Neural cell (in vitro differentiated cells): ENCODE measurements at regions not wholly inside any gene's neighbourhood (a gene's known extent, or its start where the extent isn't known, plus 50 kb on each side); places are given as distances from the start of the nearest gene placed in this dataset.
A peak's percentile ranks its signal among the peaks of the same experiment; 100 is the strongest.

Experiments used
- H2AFZ ChIP-seq: fragments of 200-600, 300-800 bp; sonication (generic), shearing (Covaris generic); 2 replicates; pipeline ENCODE4 v1.6.0; 2014; ENCODE audit warnings: low read depth, mild to moderate bottlenecking, antibody characterized with exemption, low read length, moderate library complexity
- H3F3A ChIP-seq: fragments of 200-600 bp; shearing (Covaris generic); 2 replicates; pipeline ENCODE4 v1.6.1; 2016; ENCODE audit warnings: mild to moderate bottlenecking, moderate library complexity, mixed read lengths, antibody characterized with exemption, low read length; ENCODE audit not compliant: insufficient read depth, poor library complexity, severe bottlenecking
- H3K27ac ChIP-seq: fragments of 200-600, 300-800 bp; sonication (generic), shearing (Covaris generic); 2 replicates; pipeline ENCODE4 v1.5.1; 2014; ENCODE audit warnings: mild to moderate bottlenecking, low read length, moderate library complexity
- H3K27me3 ChIP-seq: fragments of 300-800, 200-600 bp; sonication (generic), shearing (Covaris generic); 2 replicates; pipeline ENCODE4 v1.6.0; 2014; ENCODE audit warnings: mild to moderate bottlenecking, low read depth, low read length, moderate library complexity; ENCODE audit not compliant: insufficient read depth
- H3K36me3 ChIP-seq: fragments of 300-800, 200-600 bp; sonication (generic), shearing (Covaris generic); 2 replicates; pipeline ENCODE4 v1.5.1; 2014; ENCODE audit warnings: mild to moderate bottlenecking, antibody characterized with exemption, low read length, moderate library complexity; ENCODE audit not compliant: insufficient read depth
- H3K4me2 ChIP-seq: fragments of 300-800, 200-600 bp; sonication (generic), shearing (Covaris generic); 2 replicates; pipeline ENCODE4 v1.6.0; 2014; ENCODE audit warnings: mild to moderate bottlenecking, low read length
- H3K4me3 ChIP-seq: fragments of 300-800, 200-600 bp; sonication (generic), shearing (Covaris generic); 2 replicates; pipeline ENCODE4 v1.5.1; 2014; ENCODE audit warnings: mild to moderate bottlenecking, low read length, moderate library complexity
- H3K79me2 ChIP-seq: fragments of 200-600 bp; shearing (Covaris generic); replicated peaks from 2 replicates; pipeline ENCODE4 v1.6.0; 2014; ENCODE audit warnings: mild to moderate bottlenecking, low read length, moderate library complexity; ENCODE audit not compliant: insufficient read depth
- H3K9ac ChIP-seq: fragments of 300-800, 200-600 bp; sonication (generic), shearing (Covaris generic); 2 replicates; pipeline ENCODE4 v1.6.1; 2016; ENCODE audit warnings: mild to moderate bottlenecking, low read length, mixed read lengths
- H3K9me2 ChIP-seq: fragments of 200-600 bp; shearing (Covaris generic); 2 replicates; pipeline ENCODE4 v1.6.1; 2016; ENCODE audit warnings: mild to moderate bottlenecking, low read length, mixed read lengths; ENCODE audit not compliant: insufficient read depth
- H3K9me3 ChIP-seq: fragments of 200-600, 300-800 bp; sonication (generic), shearing (Covaris generic); 2 replicates; pipeline ENCODE4 v1.6.1; 2016; ENCODE audit warnings: mild to moderate bottlenecking, mixed run types, low read length, moderate library complexity, mixed read lengths
- H4K20me1 ChIP-seq: fragments of 200-600 bp; shearing (Covaris generic); 2 replicates; pipeline ENCODE4 v1.6.1; 2016; ENCODE audit warnings: mild to moderate bottlenecking, mixed run types; ENCODE audit not compliant: insufficient read depth
- EP300 ChIP-seq: fragments of 450-650 bp; conservative IDR thresholded peaks from 2 replicates; pipeline ENCODE4 v1.6.1; 2014; ENCODE audit warnings: antibody characterized with exemption, mild to moderate bottlenecking, moderate library complexity; ENCODE audit not compliant: poor library complexity, severe bottlenecking
- EZH2 ChIP-seq: fragments of 200-600, 300-800 bp; shearing (Covaris generic), sonication (generic); IDR thresholded peaks from 2 replicates; pipeline ENCODE4 v1.6.1; 2014; ENCODE audit warnings: antibody characterized with exemption, low read length, borderline replicate concordance, mild to moderate bottlenecking; ENCODE audit not compliant: insufficient read depth, poor library complexity, severe bottlenecking
- MXI1 ChIP-seq: fragments of 450-650 bp; conservative IDR thresholded peaks from 2 replicates; pipeline ENCODE4 v1.6.1; 2014; ENCODE audit warnings: antibody characterized with exemption, mild to moderate bottlenecking; ENCODE audit not compliant: poor library complexity, severe bottlenecking
- POLR2AphosphoS5 ChIP-seq: IDR thresholded peaks from 2 replicates; pipeline ENCODE4 v1.6.1; 2012
- RAD21 ChIP-seq: fragments of 450-650 bp; conservative IDR thresholded peaks from 2 replicates; pipeline ENCODE4 v1.6.1; 2014; ENCODE audit warnings: antibody characterized with exemption, mild to moderate bottlenecking, moderate library complexity
- SMC3 ChIP-seq: fragments of 450-650 bp; conservative IDR thresholded peaks from 2 replicates; pipeline ENCODE4 v1.6.1; 2014; ENCODE audit warnings: antibody characterized with exemption, mild to moderate bottlenecking, moderate library complexity; ENCODE audit not compliant: poor library complexity
- TAF1 ChIP-seq: IDR thresholded peaks from 2 replicates; pipeline ENCODE4 v1.6.1; 2012; ENCODE audit warnings: low read depth
- TF ChIP-seq, protein P1 (sequence below): IDR thresholded peaks from 2 replicates; pipeline ENCODE4 v1.6.1; 2012; ENCODE audit warnings: borderline replicate concordance
- TF ChIP-seq, protein P2 (sequence below): fragments of 450-650 bp; IDR thresholded peaks from 2 replicates; pipeline ENCODE4 v1.5.1; 2014; ENCODE audit warnings: antibody characterized with exemption, mild to moderate bottlenecking, moderate library complexity; ENCODE audit not compliant: poor library complexity, severe bottlenecking

DNA sequence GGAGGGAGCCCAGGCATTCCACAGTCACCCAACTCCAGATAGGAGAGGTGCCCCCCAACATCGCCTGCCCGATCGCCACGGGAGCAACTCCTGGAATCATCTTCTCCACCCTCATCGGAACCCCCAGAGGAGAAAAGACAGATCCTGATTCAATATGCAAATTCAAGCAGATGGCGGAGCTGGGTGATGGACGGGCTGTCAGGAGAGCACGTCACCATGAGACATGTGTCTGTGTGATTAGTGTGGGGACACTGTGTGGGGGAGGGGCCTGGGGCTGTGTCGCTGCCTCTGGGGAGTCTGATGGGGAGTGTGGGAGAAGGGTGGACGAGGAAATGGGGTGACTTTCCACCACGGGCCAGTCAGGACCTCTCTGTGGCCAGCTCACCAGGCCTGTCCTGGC, 90.2 kb upstream of the CSF3R start:
- H4K20me1 ChIP-seq, result no peaks in the 10 kb centered on the region
- no peaks in the 10 kb centered on the region for H3F3A ChIP-seq
- no peaks in the 10 kb centered on the region for H3K36me3 ChIP-seq
- peak; percentile 61 for TF ChIP-seq POLR2AphosphoS5
- TF ChIP-seq, protein P1, sequence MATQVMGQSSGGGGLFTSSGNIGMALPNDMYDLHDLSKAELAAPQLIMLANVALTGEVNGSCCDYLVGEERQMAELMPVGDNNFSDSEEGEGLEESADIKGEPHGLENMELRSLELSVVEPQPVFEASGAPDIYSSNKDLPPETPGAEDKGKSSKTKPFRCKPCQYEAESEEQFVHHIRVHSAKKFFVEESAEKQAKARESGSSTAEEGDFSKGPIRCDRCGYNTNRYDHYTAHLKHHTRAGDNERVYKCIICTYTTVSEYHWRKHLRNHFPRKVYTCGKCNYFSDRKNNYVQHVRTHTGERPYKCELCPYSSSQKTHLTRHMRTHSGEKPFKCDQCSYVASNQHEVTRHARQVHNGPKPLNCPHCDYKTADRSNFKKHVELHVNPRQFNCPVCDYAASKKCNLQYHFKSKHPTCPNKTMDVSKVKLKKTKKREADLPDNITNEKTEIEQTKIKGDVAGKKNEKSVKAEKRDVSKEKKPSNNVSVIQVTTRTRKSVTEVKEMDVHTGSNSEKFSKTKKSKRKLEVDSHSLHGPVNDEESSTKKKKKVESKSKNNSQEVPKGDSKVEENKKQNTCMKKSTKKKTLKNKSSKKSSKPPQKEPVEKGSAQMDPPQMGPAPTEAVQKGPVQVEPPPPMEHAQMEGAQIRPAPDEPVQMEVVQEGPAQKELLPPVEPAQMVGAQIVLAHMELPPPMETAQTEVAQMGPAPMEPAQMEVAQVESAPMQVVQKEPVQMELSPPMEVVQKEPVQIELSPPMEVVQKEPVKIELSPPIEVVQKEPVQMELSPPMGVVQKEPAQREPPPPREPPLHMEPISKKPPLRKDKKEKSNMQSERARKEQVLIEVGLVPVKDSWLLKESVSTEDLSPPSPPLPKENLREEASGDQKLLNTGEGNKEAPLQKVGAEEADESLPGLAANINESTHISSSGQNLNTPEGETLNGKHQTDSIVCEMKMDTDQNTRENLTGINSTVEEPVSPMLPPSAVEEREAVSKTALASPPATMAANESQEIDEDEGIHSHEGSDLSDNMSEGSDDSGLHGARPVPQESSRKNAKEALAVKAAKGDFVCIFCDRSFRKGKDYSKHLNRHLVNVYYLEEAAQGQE, result no peak
- TF ChIP-seq EP300, result peak; percentile 81
- H3K4me2 ChIP-seq, result peak overlapping the region; percentile 14
- H3K27ac ChIP-seq, result peak overlapping the region; percentile 44
- no peak overlapping the region for H2AFZ ChIP-seq
- H3K9me2 ChIP-seq, result no peaks in the 10 kb centered on the region
- peak overlapping the region; percentile 38 for H3K4me3 ChIP-seq
- H3K27me3 ChIP-seq, result no peaks in the 10 kb centered on the region
- no peaks in the 10 kb centered on the region for H3K9me3 ChIP-seq
- peak overlapping the region; percentile 10 for H3K9ac ChIP-seq
- H3K79me2 ChIP-seq, result no peaks in the 10 kb centered on the region

DNA sequence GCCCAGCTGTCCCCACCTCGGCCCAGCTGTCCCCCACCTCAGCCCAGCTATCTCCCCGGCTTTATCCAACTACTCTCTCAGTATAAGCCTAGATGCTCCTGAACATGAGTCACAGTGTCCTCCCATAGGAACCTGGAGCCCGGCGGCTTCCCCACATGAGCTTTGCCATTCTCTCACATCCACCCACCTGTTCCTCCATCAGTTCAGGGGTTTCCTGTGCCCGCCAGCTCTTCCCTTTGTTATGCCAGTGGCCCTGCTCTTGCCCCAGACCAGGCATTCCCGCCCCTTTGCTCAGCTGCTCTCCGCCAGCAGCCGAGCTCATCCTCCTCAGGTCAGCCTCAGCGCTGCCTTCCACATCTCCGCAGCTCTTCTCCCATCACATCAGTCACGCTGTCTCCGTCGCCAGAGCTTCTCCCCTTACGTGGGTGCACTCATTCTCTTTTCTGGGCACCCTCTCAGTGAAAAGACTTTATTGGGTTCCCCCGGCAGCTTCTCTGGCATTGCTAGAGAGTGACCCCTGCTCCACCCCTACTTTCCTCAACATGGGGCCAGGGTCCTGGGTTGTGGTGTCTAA, 89.5 kb upstream of the CSF3R start:
- Histone ChIP-seq H3K27me3 (no peaks in the 10 kb centered on the region), H3F3A (no peaks in the 10 kb centered on the region), H4K20me1 (no peaks in the 10 kb centered on the region), H3K4me2 (peak overlapping the region; percentile 14), H3K79me2 (no peaks in the 10 kb centered on the region), H3K4me3 (peak overlapping the region; percentile 38), H3K27ac (peak overlapping the region; percentile 44), H2AFZ (no peak overlapping the region), H3K9ac (peak overlapping the region; percentile 10), H3K9me2 (no peaks in the 10 kb centered on the region), H3K36me3 (no peaks in the 10 kb centered on the region), H3K9me3 (no peaks in the 10 kb centered on the region)
- TF ChIP-seq RAD21 (no peak), SMC3 (no peak), EZH2 (no peak), EP300 (no peak), MXI1 (no peak), POLR2AphosphoS5 (no peak), TAF1 (no peak)
- TF ChIP-seq, protein P1, result no peak
- TF ChIP-seq, protein P2, sequence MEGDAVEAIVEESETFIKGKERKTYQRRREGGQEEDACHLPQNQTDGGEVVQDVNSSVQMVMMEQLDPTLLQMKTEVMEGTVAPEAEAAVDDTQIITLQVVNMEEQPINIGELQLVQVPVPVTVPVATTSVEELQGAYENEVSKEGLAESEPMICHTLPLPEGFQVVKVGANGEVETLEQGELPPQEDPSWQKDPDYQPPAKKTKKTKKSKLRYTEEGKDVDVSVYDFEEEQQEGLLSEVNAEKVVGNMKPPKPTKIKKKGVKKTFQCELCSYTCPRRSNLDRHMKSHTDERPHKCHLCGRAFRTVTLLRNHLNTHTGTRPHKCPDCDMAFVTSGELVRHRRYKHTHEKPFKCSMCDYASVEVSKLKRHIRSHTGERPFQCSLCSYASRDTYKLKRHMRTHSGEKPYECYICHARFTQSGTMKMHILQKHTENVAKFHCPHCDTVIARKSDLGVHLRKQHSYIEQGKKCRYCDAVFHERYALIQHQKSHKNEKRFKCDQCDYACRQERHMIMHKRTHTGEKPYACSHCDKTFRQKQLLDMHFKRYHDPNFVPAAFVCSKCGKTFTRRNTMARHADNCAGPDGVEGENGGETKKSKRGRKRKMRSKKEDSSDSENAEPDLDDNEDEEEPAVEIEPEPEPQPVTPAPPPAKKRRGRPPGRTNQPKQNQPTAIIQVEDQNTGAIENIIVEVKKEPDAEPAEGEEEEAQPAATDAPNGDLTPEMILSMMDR, result no peak
